ENCODE measurements at regions not wholly inside any gene's neighbourhood (a gene's known extent, or its start where the extent isn't known, plus 50 kb on each side); places are given as distances from the start of the nearest gene placed in this dataset.

DNA sequence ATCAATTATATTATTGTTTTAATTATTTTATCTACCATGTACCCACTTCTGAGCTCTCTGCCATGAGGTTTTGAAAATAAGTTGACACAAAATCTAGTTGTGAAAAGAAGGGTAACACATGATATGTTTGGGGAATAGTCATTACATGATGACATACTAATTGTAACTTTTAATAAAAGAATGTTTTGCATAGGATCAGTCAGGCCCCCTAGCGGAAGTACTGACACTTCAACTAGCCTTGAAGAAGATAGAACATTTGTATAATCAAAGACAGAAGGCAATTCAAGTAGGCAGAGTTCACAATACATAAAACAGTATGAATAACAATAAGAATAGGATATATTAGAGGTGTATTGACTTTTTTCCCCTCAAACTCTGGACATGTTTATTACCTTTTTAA is 1191.0 kb upstream of the AGA start:
- Histone ChIP-seq H3K9ac (ENCODE audit: insufficient read depth, low read length, poor library complexity, severe bottlenecking) (no peak overlapping the region), H3K27ac (ENCODE audit: low read depth in 1 of 2, low read length in 2 of 2) (no peak overlapping the region), H4K20me1 (ENCODE audit: insufficient read depth, low read length) (no peaks in the 10 kb centered on the region), H3K79me2 (ENCODE audit: insufficient read depth, low read length) (no peaks in the 10 kb centered on the region), H3K9me3 (replicated peaks in 1 of 2; ENCODE audit: control insufficient read depth in 1 of 2, insufficient read depth in 1 of 2, low read length in 2 of 2) (peaks cover 7 to 14% of the 10 kb centered on the region in 2 donors), H3K4me1 (ENCODE audit: control insufficient read depth in 1 of 2, insufficient read depth in 2 of 2, low read length in 2 of 2) (no peaks in the 10 kb centered on the region), H3K4me2 (replicated peaks; ENCODE audit: extremely low read depth, low read length, poor library complexity, severe bottlenecking) (no peak overlapping the region), H3K36me3 (replicated peaks in 1 of 2; ENCODE audit: control insufficient read depth in 1 of 2, insufficient read depth in 2 of 2, low read length in 2 of 2) (no peaks in the 10 kb centered on the region), H3K27me3 (ENCODE audit: control insufficient read depth in 2 of 2, insufficient read depth in 2 of 2, low read length in 2 of 2) (no peaks in the 10 kb centered on the region), H2AFZ (ENCODE audit: insufficient read depth, low read depth, low read length, poor library complexity, severe bottlenecking) (no peak overlapping the region), H3K4me3 (replicated peaks in 1 of 3; ENCODE audit: low read depth in 2 of 3, low read length in 3 of 3) (no peak overlapping the region)
- no peak overlapping the region for H3K4me3 Mint-ChIP-seq
- H3K9me3 Mint-ChIP-seq = peaks cover 0 to 13% (median 9%) of the 10 kb centered on the region in 7 donors
- H3K27ac Mint-ChIP-seq = no peak overlapping the region
- H3K4me1 Mint-ChIP-seq = no peaks in the 10 kb centered on the region
- no CpG with 5 or more reads among the region's 1 CpG for WGBS (ENCODE audit: insufficient coverage)
- H3K36me3 Mint-ChIP-seq = no peaks in the 10 kb centered on the region
- TF ChIP-seq, protein P1, sequence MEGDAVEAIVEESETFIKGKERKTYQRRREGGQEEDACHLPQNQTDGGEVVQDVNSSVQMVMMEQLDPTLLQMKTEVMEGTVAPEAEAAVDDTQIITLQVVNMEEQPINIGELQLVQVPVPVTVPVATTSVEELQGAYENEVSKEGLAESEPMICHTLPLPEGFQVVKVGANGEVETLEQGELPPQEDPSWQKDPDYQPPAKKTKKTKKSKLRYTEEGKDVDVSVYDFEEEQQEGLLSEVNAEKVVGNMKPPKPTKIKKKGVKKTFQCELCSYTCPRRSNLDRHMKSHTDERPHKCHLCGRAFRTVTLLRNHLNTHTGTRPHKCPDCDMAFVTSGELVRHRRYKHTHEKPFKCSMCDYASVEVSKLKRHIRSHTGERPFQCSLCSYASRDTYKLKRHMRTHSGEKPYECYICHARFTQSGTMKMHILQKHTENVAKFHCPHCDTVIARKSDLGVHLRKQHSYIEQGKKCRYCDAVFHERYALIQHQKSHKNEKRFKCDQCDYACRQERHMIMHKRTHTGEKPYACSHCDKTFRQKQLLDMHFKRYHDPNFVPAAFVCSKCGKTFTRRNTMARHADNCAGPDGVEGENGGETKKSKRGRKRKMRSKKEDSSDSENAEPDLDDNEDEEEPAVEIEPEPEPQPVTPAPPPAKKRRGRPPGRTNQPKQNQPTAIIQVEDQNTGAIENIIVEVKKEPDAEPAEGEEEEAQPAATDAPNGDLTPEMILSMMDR (IDR thresholded peaks at IDR 0.05) = no peak
- no peak for DNase-seq
- no peaks in the 10 kb centered on the region for H3K27me3 Mint-ChIP-seq (ENCODE audit: low read depth in 3 of 3)
- intact Hi-C loops (cut with micrococcal nuclease) = no loop called here

- TF ChIP-seq, protein P1 (IDR thresholded peaks at IDR 0.05) = no peak
- DNase-seq = no peak
- Mint-ChIP-seq H3K36me3 (no peaks in the 10 kb centered on the region), H3K27me3 (ENCODE audit: low read depth in 3 of 3) (no peaks in the 10 kb centered on the region), H3K9me3 (peaks cover 0 to 8% (median 5%) of the 10 kb centered on the region in 7 donors), H3K27ac (no peak overlapping the region), H3K4me3 (no peak overlapping the region), H3K4me1 (no peaks in the 10 kb centered on the region)
- H3K27ac ChIP-seq (ENCODE audit: low read depth in 1 of 2, low read length in 2 of 2) = no peak overlapping the region
- H3K4me1 ChIP-seq (ENCODE audit: control insufficient read depth in 1 of 2, insufficient read depth in 2 of 2, low read length in 2 of 2) = no peaks in the 10 kb centered on the region
- no peaks in the 10 kb centered on the region for H4K20me1 ChIP-seq (ENCODE audit: insufficient read depth, low read length)
- no peak overlapping the region for H3K4me3 ChIP-seq (replicated peaks in 1 of 3; ENCODE audit: low read depth in 2 of 3, low read length in 3 of 3)
- H3K4me2 ChIP-seq (replicated peaks; ENCODE audit: extremely low read depth, low read length, poor library complexity, severe bottlenecking) = no peak overlapping the region
- no peak overlapping the region for H2AFZ ChIP-seq (ENCODE audit: insufficient read depth, low read depth, low read length, poor library complexity, severe bottlenecking)
- no peaks in the 10 kb centered on the region for H3K36me3 ChIP-seq (replicated peaks in 1 of 2; ENCODE audit: control insufficient read depth in 1 of 2, insufficient read depth in 2 of 2, low read length in 2 of 2)
- intact Hi-C loops (cut with micrococcal nuclease) = no loop called here
- peaks cover 3 to 4% of the 10 kb centered on the region in 2 donors for H3K9me3 ChIP-seq (replicated peaks in 1 of 2; ENCODE audit: control insufficient read depth in 1 of 2, insufficient read depth in 1 of 2, low read length in 2 of 2)
- H3K79me2 ChIP-seq (ENCODE audit: insufficient read depth, low read length) = no peaks in the 10 kb centered on the region
- WGBS (ENCODE audit: insufficient coverage) = no CpG with 5 or more reads among the region's 1 CpG
- H3K9ac ChIP-seq (ENCODE audit: insufficient read depth, low read length, poor library complexity, severe bottlenecking) = no peak overlapping the region
- H3K27me3 ChIP-seq (ENCODE audit: control insufficient read depth in 2 of 2, insufficient read depth in 2 of 2, low read length in 2 of 2) = no peaks in the 10 kb centered on the region
Observed at GRCh38 chr4:178664621-178665020, 1222.4 kb upstream of the AGA start.

Data from CD14-positive monocyte (primary cell).